Ishikawa (cell line): ENCODE measurements at regions not wholly inside any gene's neighbourhood (a gene's known extent, or its start where the extent isn't known, plus 50 kb on each side); places are given as distances from the start of the nearest gene placed in this dataset.

Experiments used
- CEBPB ChIP-seq: IDR thresholded peaks from 2 replicates; pipeline ENCODE4 v1.6.1; 2012
- CREB1 ChIP-seq: IDR thresholded peaks from 2 replicates; pipeline ENCODE4 v1.6.1; 2012; ENCODE audit warnings: low read depth
- EGR1 ChIP-seq: IDR thresholded peaks from 2 replicates; pipeline ENCODE4 v1.6.1; 2012
- EP300 ChIP-seq: IDR thresholded peaks from 2 replicates; pipeline ENCODE4 v1.6.1; 2012; ENCODE audit warnings: borderline replicate concordance
- FOXM1 ChIP-seq: IDR thresholded peaks from 2 replicates; pipeline ENCODE4 v1.6.1; 2012; ENCODE audit warnings: low read depth, borderline replicate concordance
- MAX ChIP-seq: IDR thresholded peaks from 2 replicates; pipeline ENCODE4 v1.6.1; 2012
- NFIC ChIP-seq: IDR thresholded peaks from 2 replicates; pipeline ENCODE4 v1.6.1; 2012
- RAD21 ChIP-seq: IDR thresholded peaks from 2 replicates; pipeline ENCODE4 v1.6.1; 2012; ENCODE audit warnings: low read depth
- REST ChIP-seq: IDR thresholded peaks from 2 replicates; pipeline ENCODE4 v1.6.1; 2012; ENCODE audit warnings: low read depth, mild to moderate bottlenecking
- TAF1 ChIP-seq: IDR thresholded peaks from 2 replicates; pipeline ENCODE4 v1.6.1; 2012; ENCODE audit warnings: low read depth, mild to moderate bottlenecking
- TCF12 ChIP-seq: IDR thresholded peaks from 2 replicates; pipeline ENCODE4 v1.6.1; 2012; ENCODE audit warnings: low read depth
- TEAD4 ChIP-seq: IDR thresholded peaks from 2 replicates; pipeline ENCODE4 v1.6.1; 2012
- USF1 ChIP-seq: IDR thresholded peaks from 2 replicates; pipeline ENCODE4 v1.6.1; 2012
- YY1 ChIP-seq: IDR thresholded peaks from 2 replicates; pipeline ENCODE4 v1.6.1; 2012; ENCODE audit warnings: low read depth
- ZBTB7A ChIP-seq: IDR thresholded peaks from 2 replicates; pipeline ENCODE4 v1.6.1; 2012; ENCODE audit warnings: low read depth

GRCh38 chr9:86598411-86599239, 244.4 kb upstream of the TUT7 start:
- TF ChIP-seq RAD21 (no peak), NFIC (no peak), CEBPB (no peak), EGR1 (no peak), USF1 (no peak), TEAD4 (no peak), MAX (no peak), CREB1 (no peak), TAF1 (no peak), TCF12 (no peak), ZBTB7A (no peak)

- TF ChIP-seq ZBTB7A (no peak), EP300 (no peak), YY1 (no peak), NFIC (no peak), EGR1 (no peak), CEBPB (no peak)
Observed at GRCh38 chr9:86594724-86595123, 240.5 kb upstream of the TUT7 start.

GRCh38 chr9:86591472-86591871, 237.3 kb upstream of the TUT7 start:
- TF ChIP-seq TCF12 (no peak), TAF1 (no peak), CEBPB (no peak), REST (no peak), EGR1 (no peak), FOXM1 (no peak), CREB1 (no peak), ZBTB7A (no peak), YY1 (no peak)

DNA sequence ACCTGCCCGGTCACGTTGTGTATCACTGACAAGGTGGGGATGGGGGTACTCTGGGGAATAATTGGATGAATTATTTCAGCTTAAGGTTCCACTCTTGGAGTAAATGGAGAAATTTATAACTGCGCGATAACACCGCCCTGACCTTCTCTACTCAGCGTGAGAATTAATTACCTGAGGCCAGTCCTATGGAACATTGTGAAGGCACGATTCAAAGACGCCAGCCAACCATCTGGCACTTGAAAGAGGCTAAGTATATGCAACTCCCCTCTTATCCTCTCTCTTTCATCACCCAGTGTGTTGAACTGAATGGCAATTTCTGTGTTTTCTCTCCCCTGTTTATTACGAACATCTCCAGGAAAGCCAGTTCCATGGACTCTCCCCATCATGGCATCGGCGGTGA, 235.5 kb upstream of the TUT7 start:
- TF ChIP-seq TCF12 = no peak
- TF ChIP-seq MAX = no peak
- no peak for TF ChIP-seq RAD21
- TF ChIP-seq EP300 = no peak
- no peak for TF ChIP-seq FOXM1
- no peak for TF ChIP-seq REST
- TF ChIP-seq TAF1 = no peak
- TF ChIP-seq EGR1 = no peak
- no peak for TF ChIP-seq USF1
- TF ChIP-seq ZBTB7A = no peak
- no peak for TF ChIP-seq CEBPB
- TF ChIP-seq YY1 = no peak
- TF ChIP-seq TEAD4 = no peak

- TF ChIP-seq CEBPB (no peak), RAD21 (peak; percentile 14; the same call in 1 of the 2 replicates)
Observed at GRCh38 chr9:86589273-86589672, 235.1 kb upstream of the TUT7 start.

DNA sequence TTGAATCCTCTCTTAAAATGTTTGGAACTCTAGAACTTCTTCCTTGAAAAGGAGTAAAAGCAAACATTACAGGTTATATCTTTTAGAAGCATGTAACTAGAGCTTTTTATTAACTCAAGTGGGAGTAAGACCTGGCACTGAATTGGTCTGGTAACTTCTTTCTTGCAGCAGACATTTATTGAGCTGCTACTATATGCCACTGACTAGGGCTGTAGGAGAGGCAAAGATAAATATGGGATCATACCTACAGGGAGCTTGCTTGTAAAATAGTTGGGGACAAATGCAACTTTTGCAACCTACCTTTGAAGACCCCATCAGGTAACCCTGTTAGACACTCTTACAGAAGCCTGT, 231.9 kb upstream of the TUT7 start:
- TF ChIP-seq TCF12 (no peak), YY1 (no peak), EGR1 (no peak), REST (no peak), TAF1 (no peak), USF1 (no peak), MAX (no peak), CREB1 (no peak), RAD21 (no peak), EP300 (no peak), NFIC (no peak), CEBPB (no peak), ZBTB7A (no peak), TEAD4 (no peak)
